Ascending aorta (tissue), 2 donors: ENCODE measurements at regions not wholly inside any gene's neighbourhood (a gene's known extent, or its start where the extent isn't known, plus 50 kb on each side); places are given as distances from the start of the nearest gene placed in this dataset.

Source experiments
- DNase-seq, 2 donors: peaks; one replicate each; pipeline ENCODE4 v3.0.0-alpha.2; 2019; ENCODE audit warnings: low spot score in 2 of 2
- H3K27ac ChIP-seq, 2 donors: fragments of 200-600 bp; sonication (generic); one replicate each; pipeline ENCODE4 v1.5.1; 2016 to 2017; ENCODE audit warnings: mild to moderate bottlenecking in 1 of 2
- H3K27me3 ChIP-seq: fragments of 200-600 bp; sonication (generic); one replicate; pipeline ENCODE4 v1.5.1; 2017
- H3K36me3 ChIP-seq, 2 donors: fragments of 200-600 bp; sonication (generic); one replicate each; pipeline ENCODE4 v1.5.1; 2016
- H3K4me1 ChIP-seq, 2 donors: fragments of 200-600 bp; sonication (generic); one replicate each; pipeline ENCODE4 v1.5.1; 2016 to 2017; ENCODE audit warnings: mild to moderate bottlenecking in 1 of 2
- H3K4me3 ChIP-seq, 2 donors: fragments of 200-600 bp; sonication (generic); one replicate each; pipeline ENCODE4 v1.5.1; 2016 to 2017; ENCODE audit warnings: mild to moderate bottlenecking in 1 of 2
- H3K9me3 ChIP-seq, 2 donors: fragments of 200-600 bp; sonication (generic); one replicate each; pipeline ENCODE4 v1.5.1; 2016
- CTCF ChIP-seq, 3 experiments: fragments of 200-600 bp in 2 of 3; fragments of 450-650 bp in 1 of 3; sonication (generic) in 2 of 3; IDR thresholded peaks; one replicate each; pipeline ENCODE4 v1.5.1; 2016 to 2019; ENCODE audit warnings: antibody characterized with exemption in 3 of 3, mild to moderate bottlenecking in 1 of 3, moderate library complexity in 1 of 3
- intact Hi-C: fragments of 100-400 bp; cut with DNase I; formaldehyde crosslinking; loops from one replicate; pipeline ENCODE4 v1.15.1; 2023

DNA sequence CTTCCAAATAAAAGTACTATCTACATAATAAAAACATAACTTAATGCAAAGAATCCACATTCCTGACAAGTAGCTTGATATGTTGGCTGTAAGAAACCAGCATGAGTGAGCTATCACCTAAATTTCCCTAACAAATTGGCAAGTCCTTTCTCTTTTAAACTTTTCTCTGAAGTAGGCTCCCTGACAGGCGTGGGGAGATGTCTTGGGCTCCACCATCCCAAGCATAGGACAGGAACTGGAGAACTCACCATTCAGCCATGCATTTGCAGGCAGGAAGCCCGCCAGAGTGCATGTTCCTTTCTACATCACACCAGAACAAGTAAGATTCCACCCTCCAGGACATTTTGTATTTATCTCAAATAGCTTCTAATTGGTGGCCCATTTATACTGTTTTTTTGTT is 921.9 kb upstream of the CELF4 start:
- no peaks in the 10 kb centered on the region for H3K36me3 ChIP-seq
- no peak overlapping the region for H3K4me3 ChIP-seq
- intact Hi-C loops = no loop called here
- no peak for TF ChIP-seq CTCF (IDR thresholded peaks at IDR 0.05)
- no peaks in the 10 kb centered on the region for H3K27me3 ChIP-seq
- no peaks in the 10 kb centered on the region for H3K9me3 ChIP-seq
- no peaks in the 10 kb centered on the region for H3K4me1 ChIP-seq
- no peak for DNase-seq
- no peak overlapping the region for H3K27ac ChIP-seq

DNA sequence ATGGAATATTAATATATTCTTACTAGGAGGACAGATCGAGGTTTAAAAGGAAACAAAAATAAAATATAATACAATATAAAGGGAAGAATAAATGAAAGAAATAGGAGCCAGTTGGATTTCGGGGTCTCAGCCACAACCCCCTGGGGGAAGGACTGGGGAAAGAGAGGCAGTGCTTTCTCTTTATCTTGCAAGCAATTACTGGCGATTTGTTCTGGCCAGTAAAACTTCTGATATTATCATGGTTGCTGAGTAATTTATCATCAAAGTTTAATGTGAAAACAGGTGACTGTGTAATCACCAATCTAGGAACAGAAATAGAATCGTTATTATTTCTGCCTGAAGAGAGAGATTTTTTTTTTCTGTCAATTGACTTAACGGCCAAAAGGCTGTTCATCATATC is 917.7 kb upstream of the CELF4 start:
- Histone ChIP-seq H3K9me3 (peaks cover 0 to 5% of the 10 kb centered on the region in 2 donors), H3K36me3 (no peaks in the 10 kb centered on the region), H3K4me3 (no peak overlapping the region), H3K27me3 (no peaks in the 10 kb centered on the region), H3K4me1 (no peaks in the 10 kb centered on the region), H3K27ac (no peak overlapping the region)
- intact Hi-C loops = no loop called here
- DNase-seq = no peak
- no peak for TF ChIP-seq CTCF (IDR thresholded peaks at IDR 0.05)

- no peaks in the 10 kb centered on the region for H3K36me3 ChIP-seq
- no peak overlapping the region for H3K27ac ChIP-seq
- intact Hi-C loops = no loop called here
- no peak overlapping the region for H3K4me3 ChIP-seq
- TF ChIP-seq CTCF (IDR thresholded peaks at IDR 0.05) = no peak
- H3K27me3 ChIP-seq = no peaks in the 10 kb centered on the region
- no peak for DNase-seq
- peaks cover 0 to 5% of the 10 kb centered on the region in 2 donors for H3K9me3 ChIP-seq
- no peaks in the 10 kb centered on the region for H3K4me1 ChIP-seq
These were observed 916.0 kb upstream of the CELF4 start for GRCh38 chr18:38481576-38481975.

DNA sequence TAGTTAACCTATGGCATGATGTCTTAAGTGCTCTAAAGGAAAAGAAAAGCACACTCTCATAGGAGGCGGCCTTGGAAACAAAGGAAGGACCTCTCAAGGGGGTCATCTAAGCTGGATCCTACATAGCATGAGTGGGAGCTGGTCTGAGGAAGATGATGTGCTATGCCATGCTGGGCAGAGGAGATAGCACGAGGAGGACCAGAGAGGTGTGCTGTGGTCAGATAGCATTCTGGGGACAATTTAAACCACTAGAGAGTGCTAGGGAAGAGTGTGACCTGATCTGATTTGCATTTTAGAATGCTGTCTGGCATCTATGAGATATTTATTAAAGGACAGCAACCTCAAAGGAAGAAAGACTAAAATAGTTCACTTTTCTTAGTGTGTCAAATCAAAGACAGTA is 910.1 kb upstream of the CELF4 start:
- no peak for TF ChIP-seq CTCF (IDR thresholded peaks at IDR 0.05)
- intact Hi-C loops = no loop called here
- H3K27me3 ChIP-seq = no peaks in the 10 kb centered on the region
- DNase-seq = no peak
- no peak overlapping the region for H3K27ac ChIP-seq
- no peaks in the 10 kb centered on the region for H3K36me3 ChIP-seq
- no peak overlapping the region for H3K4me3 ChIP-seq
- H3K4me1 ChIP-seq = no peaks in the 10 kb centered on the region
- H3K9me3 ChIP-seq = peaks cover 0 to 5% of the 10 kb centered on the region in 2 donors

GRCh38 chr18:38473535-38473934 is 907.9 kb upstream of the CELF4 start:
- intact Hi-C loops = no loop called here
- no peak for TF ChIP-seq CTCF (IDR thresholded peaks at IDR 0.05)
- Histone ChIP-seq H3K4me1 (no peaks in the 10 kb centered on the region), H3K9me3 (no peaks in the 10 kb centered on the region), H3K36me3 (no peaks in the 10 kb centered on the region), H3K4me3 (no peak overlapping the region), H3K27ac (no peak overlapping the region), H3K27me3 (no peaks in the 10 kb centered on the region)
- DNase-seq = no peak

- DNase-seq = no peak
- no peaks in the 10 kb centered on the region for H3K36me3 ChIP-seq
- H3K9me3 ChIP-seq = no peaks in the 10 kb centered on the region
- H3K27ac ChIP-seq = no peak overlapping the region
- H3K4me3 ChIP-seq = no peak overlapping the region
- H3K4me1 ChIP-seq = no peaks in the 10 kb centered on the region
- H3K27me3 ChIP-seq = no peaks in the 10 kb centered on the region
- TF ChIP-seq CTCF (IDR thresholded peaks at IDR 0.05) = no peak
- intact Hi-C loops = no loop called here
These were observed 904.8 kb upstream of the CELF4 start for GRCh38 chr18:38470421-38470820.
